Bronchial epithelial cell (primary cell): ENCODE measurements at regions not wholly inside any gene's neighbourhood (a gene's known extent, or its start where the extent isn't known, plus 50 kb on each side); places are given as distances from the start of the nearest gene placed in this dataset.
A peak's percentile ranks its signal among the peaks of the same experiment; 100 is the strongest.

ENCODE experiments used
- DNase-seq: peaks from one replicate; pipeline ENCODE4 v3.0.0-alpha.2; 2010; ENCODE audit warnings: low read depth
- FAIRE-seq: peaks from 2 replicates; lab custom pipeline; 2011; peaks lifted over from hg19 to GRCh38; lab: Jason Lieb, UNC
- H3K27me3 ChIP-seq: 2 replicates; pipeline ENCODE4 v1.5.1; 2011; ENCODE audit warnings: low read length; ENCODE audit not compliant: control insufficient read depth, insufficient read depth
- H3K36me3 ChIP-seq: 2 replicates; pipeline ENCODE4 v1.5.1; 2011; ENCODE audit warnings: low read length; ENCODE audit not compliant: control insufficient read depth, insufficient read depth
- H3K4me3 ChIP-seq: 2 replicates; pipeline ENCODE4 v1.5.1; 2011; ENCODE audit warnings: mild to moderate bottlenecking, low read depth, low read length, control low read depth
- TF ChIP-seq, protein P1 (sequence below): IDR thresholded peaks from 2 replicates; pipeline ENCODE4 v1.5.1; 2011; ENCODE audit warnings: mild to moderate bottlenecking, moderate library complexity, low read length, control low read depth, inconsistent platforms; ENCODE audit not compliant: insufficient read depth, severe bottlenecking

DNA sequence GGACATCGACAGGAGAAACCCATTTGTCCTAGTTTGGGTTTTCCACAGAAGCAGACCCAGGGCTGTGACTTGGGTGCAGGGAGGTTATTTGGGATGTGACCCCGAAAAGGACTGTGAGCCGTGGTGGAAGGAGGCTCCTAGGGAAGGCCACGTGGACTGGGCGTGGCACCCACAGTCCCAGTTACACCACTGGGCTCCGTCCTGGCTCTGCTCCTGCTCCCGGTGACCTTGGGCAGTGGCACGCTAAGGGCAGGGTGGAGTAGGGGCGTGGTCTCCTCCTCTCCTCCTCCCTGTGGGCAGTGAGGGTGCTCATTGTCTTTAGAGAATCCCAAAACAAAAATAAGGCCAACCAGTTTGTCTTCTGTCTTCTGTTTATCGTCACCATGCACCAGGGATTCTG is 190.1 kb downstream of the GADD45G start:
- TF ChIP-seq, protein P1, sequence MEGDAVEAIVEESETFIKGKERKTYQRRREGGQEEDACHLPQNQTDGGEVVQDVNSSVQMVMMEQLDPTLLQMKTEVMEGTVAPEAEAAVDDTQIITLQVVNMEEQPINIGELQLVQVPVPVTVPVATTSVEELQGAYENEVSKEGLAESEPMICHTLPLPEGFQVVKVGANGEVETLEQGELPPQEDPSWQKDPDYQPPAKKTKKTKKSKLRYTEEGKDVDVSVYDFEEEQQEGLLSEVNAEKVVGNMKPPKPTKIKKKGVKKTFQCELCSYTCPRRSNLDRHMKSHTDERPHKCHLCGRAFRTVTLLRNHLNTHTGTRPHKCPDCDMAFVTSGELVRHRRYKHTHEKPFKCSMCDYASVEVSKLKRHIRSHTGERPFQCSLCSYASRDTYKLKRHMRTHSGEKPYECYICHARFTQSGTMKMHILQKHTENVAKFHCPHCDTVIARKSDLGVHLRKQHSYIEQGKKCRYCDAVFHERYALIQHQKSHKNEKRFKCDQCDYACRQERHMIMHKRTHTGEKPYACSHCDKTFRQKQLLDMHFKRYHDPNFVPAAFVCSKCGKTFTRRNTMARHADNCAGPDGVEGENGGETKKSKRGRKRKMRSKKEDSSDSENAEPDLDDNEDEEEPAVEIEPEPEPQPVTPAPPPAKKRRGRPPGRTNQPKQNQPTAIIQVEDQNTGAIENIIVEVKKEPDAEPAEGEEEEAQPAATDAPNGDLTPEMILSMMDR: no peak
- H3K27me3 ChIP-seq: no peaks in the 10 kb centered on the region
- no peak for DNase-seq

DNA sequence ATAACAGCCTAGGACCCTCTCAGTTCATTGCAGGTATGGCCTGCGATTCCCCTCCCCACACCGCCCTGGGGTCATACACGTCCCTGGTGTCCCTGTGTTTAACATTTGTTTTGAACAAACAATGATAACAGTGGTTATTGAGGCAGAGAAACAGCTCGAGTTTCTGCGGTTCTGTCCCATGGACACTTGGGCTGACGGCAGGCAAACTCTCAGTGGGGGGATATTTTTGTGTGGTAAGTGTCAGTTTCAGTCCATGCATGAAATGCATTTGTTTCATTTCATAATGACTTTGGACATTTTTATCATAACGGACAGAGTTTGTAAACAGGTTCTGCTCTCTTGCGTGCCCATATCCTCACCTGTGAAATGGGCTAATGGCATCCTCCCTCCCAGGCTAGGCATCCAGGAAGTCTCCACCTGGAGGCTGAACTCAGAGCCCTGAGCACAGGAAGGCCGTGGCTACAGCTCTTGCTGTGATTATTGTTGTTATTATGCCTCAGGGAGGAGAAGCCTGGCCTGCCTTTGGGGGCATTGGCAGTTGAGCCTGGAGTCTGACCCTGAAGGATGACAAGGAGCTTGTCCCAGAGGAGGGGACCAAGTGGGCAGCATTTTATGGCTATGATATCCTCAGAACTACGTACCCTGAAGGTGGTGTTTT is 190.9 kb downstream of the GADD45G start:
- peak; percentile 50 for FAIRE-seq
- no peaks in the 10 kb centered on the region for H3K27me3 ChIP-seq

More for the DNA sequence above, 190.1 kb downstream of the GADD45G start:
- FAIRE-seq: peak; percentile 36
- Histone ChIP-seq H3K4me3 (no peak overlapping the region), H3K36me3 (no peaks in the 10 kb centered on the region)

DNA sequence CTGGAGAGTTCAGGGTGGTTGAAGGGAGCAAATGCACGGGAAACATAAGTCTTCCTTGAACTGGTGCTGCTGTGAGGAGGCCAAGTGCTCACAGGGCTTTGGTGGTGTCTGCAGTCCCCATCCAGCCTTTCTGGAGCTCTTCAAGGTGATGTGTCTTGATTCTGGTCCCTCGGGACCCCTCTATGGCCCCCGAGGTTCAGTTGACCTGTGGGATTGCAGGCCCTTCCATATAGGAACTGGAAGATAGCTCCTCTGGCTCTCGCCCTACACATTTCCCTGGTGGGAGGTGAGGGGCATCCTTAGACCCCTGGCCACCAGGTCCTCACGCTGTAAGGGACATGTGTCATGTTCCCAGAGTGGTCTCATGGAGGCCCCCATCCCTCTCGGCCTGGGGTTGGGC is 191.8 kb downstream of the GADD45G start:
- TF ChIP-seq, protein P1: no peak
- H3K36me3 ChIP-seq: no peaks in the 10 kb centered on the region
- FAIRE-seq (no peak), DNase-seq (no peak)
- H3K27me3 ChIP-seq: no peaks in the 10 kb centered on the region
- H3K4me3 ChIP-seq: no peak overlapping the region

More for the DNA sequence above, 190.9 kb downstream of the GADD45G start:
- TF ChIP-seq, protein P1: no peak
- Histone ChIP-seq H3K4me3 (no peak overlapping the region), H3K36me3 (no peaks in the 10 kb centered on the region)
- DNase-seq: no peak

DNA sequence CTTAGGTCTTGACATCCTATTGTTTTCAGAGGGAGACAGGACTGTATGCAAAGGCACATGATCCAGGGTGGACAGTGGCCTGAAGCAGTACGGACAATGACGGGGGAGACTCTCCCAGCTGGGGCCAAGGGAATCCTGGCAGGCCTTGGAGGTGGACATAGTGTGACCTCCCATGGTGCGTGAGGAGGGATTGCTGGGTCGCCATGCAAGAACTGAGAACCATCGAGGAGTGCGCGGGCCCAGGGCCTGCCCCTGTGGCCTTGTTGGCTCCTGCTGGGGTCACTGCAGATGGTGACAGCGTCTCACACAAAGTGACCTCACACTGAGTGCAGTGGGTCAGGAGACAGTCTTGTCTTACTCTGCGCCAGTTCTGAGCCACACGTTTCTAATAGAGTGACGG is 192.4 kb downstream of the GADD45G start:
- Histone ChIP-seq H3K36me3 (no peaks in the 10 kb centered on the region), H3K4me3 (no peak overlapping the region), H3K27me3 (no peaks in the 10 kb centered on the region)
- TF ChIP-seq, protein P1: no peak
- peak; percentile 98 for FAIRE-seq
- no peak for DNase-seq

DNA sequence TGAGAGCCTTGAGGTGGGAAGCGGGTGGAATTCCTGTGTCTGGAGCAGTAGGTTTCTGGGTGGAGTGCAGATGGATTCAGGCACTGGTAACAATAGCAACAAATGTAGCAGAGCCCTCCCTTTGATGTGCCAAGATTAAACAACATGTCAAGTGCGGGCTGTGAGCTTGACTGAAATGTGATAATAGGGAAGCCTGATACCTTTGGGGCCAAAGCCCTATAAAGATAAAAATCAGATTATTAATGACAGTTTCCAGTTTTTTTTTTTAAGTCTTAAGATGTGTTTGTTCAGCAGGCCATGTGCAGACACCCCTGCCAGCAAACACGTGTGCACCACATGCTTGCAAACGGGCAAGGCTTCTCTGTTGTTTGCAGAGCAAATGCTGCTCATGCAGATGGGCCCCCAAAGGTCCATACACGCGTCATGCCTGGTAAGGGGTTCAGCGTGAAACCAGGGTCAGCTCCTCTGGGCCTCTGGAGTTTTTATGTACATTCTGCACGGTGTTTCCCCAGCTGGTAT is 193.2 kb downstream of the GADD45G start:
- Histone ChIP-seq H3K4me3 (no peak overlapping the region), H3K27me3 (no peaks in the 10 kb centered on the region), H3K36me3 (no peaks in the 10 kb centered on the region)
- FAIRE-seq (no peak), DNase-seq (no peak)
- TF ChIP-seq, protein P1: no peak
